AG04449 (cell line): ENCODE measurements at regions not wholly inside any gene's neighbourhood (a gene's known extent, or its start where the extent isn't known, plus 50 kb on each side); places are given as distances from the start of the nearest gene placed in this dataset.

ENCODE experiments used
- CTCF ChIA-PET: fragments of 350-600 bp; formaldehyde crosslinking; extraction: SDS; loops from one replicate; lab custom pipeline; 2021; ENCODE audit warnings: antibody characterized with exemption; lab: Yijun Ruan, JAX
- POLR2A ChIA-PET: fragments of 400-600, 350-600 bp; formaldehyde crosslinking; extraction: SDS; loops from one replicate; lab custom pipeline; 2020; ENCODE audit warnings: antibody characterized with exemption, inconsistent platforms; lab: Yijun Ruan, JAX
- DNase-seq: peaks from one replicate; pipeline ENCODE4 v3.0.0-alpha.2; 2010; ENCODE audit warnings: low read depth, low spot score
- H3K4me3 ChIP-seq: 2 replicates; pipeline ENCODE4 v1.5.1; 2011; ENCODE audit warnings: low read depth, mild to moderate bottlenecking, control low read depth, low read length
- TF ChIP-seq, protein P1 (sequence below): IDR thresholded peaks from one replicate; pipeline ENCODE4 v1.5.1; 2011; ENCODE audit warnings: mild to moderate bottlenecking, moderate library complexity, low read length, control low read depth, inconsistent platforms; ENCODE audit not compliant: insufficient read depth; ENCODE audit errors: missing control alignments

DNA sequence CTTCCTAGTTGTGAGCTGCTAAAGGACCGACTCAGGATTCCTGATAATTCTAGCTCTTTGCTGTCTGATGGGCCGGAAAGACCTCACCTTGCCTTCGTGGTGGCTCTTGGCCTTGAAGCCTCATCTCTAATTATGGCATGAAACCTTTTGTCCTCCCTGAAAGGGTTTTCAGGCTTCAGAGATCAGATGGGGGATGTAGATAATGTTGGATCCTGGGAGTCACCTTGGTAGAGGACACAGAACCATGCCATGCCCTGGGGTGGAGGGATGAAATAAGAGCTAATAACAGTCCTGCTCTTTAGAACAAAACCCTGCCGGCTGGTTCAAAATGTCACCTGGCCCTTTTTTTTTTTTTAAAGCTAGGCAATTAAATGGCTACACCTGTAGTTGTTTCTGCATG lies 50.8 kb upstream of the SYN2 start:
- ChIA-PET CTCF (interaction anchor here (1.3 kb wide), 1 partner anchor 9 kb away, joined by 6 read pairs; no protein-coding TSS in a partner anchor), POLR2A (no interaction called here)
- TF ChIP-seq, protein P1, sequence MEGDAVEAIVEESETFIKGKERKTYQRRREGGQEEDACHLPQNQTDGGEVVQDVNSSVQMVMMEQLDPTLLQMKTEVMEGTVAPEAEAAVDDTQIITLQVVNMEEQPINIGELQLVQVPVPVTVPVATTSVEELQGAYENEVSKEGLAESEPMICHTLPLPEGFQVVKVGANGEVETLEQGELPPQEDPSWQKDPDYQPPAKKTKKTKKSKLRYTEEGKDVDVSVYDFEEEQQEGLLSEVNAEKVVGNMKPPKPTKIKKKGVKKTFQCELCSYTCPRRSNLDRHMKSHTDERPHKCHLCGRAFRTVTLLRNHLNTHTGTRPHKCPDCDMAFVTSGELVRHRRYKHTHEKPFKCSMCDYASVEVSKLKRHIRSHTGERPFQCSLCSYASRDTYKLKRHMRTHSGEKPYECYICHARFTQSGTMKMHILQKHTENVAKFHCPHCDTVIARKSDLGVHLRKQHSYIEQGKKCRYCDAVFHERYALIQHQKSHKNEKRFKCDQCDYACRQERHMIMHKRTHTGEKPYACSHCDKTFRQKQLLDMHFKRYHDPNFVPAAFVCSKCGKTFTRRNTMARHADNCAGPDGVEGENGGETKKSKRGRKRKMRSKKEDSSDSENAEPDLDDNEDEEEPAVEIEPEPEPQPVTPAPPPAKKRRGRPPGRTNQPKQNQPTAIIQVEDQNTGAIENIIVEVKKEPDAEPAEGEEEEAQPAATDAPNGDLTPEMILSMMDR = no peak
- no peak for DNase-seq
- no peak overlapping the region for H3K4me3 ChIP-seq

DNA sequence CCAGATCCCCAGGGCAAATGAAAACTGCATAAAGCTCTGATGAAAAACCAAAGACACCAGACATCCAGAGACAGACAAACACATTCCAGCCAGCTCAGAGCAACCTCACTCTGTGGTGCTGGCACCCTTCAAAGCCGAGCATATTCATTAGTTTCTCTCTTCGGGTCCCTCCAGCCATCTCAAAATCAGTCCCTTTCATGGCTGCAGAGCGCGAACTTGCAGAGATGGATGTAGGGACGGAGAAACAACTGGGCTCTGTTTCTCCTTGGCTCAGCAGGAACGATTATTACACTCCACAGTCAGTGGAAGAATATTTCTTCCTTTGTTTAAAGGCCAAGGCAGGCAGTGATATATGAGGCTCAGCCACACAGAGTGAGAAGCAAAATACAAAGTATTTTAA lies 50.4 kb upstream of the SYN2 start:
- CTCF ChIA-PET = interaction anchor here (1.3 kb wide), 1 partner anchor 10 kb away, joined by 6 read pairs; no protein-coding TSS in a partner anchor
- POLR2A ChIA-PET = no interaction called here
- H3K4me3 ChIP-seq = no peak overlapping the region
- no peak for DNase-seq
- TF ChIP-seq, protein P1 = no peak

DNA sequence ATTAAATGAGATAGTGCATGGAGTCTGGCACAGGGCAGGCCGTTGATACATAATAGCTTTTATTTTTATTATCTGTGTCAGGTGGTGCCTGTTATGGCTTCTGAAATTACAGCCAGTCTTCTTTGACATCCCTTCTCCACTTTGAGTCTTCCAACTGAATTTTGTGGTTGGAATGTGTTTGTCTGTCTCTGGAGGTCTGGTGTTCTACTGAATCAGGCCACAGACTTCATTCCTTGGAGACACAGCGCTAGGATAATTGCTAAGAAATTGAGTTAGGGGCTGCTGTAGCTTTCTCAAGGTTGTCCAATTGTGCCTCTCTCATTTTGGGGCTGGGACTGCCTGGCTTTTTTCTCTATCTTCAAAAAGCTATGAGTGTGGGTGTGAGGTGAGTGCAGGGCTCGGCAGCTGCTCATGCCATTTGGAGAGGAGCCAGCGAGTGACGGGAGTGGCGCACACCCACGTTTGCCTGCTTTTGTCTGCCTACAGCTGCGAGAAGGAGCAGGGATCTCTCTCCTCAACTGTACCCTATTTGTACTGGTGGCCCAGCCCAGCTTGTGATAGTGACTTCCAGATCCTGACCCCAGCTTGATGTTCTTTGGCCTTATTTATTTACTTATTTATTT lies 49.8 kb upstream of the SYN2 start:
- ChIA-PET CTCF (interaction anchor here (1.3 kb wide), 1 partner anchor 11 kb away, joined by 6 read pairs; no protein-coding TSS in a partner anchor), POLR2A (no interaction called here)
- no peak for DNase-seq
- H3K4me3 ChIP-seq = no peak overlapping the region
- TF ChIP-seq, protein P1 = no peak
